Astrocyte (in vitro differentiated cells and primary cell): ENCODE measurements at regions not wholly inside any gene's neighbourhood (a gene's known extent, or its start where the extent isn't known, plus 50 kb on each side); places are given as distances from the start of the nearest gene placed in this dataset.

Experiments used
- DNase-seq: peaks from one replicate; pipeline ENCODE4 v3.0.0-alpha.2; 2010; ENCODE audit warnings: low read depth
- FAIRE-seq: peaks from 2 replicates; lab custom pipeline; 2011; peaks lifted over from hg19 to GRCh38; lab: Jason Lieb, UNC
- H2AFZ ChIP-seq: 2 replicates; pipeline ENCODE4 v1.6.0; 2012; ENCODE audit warnings: low read depth, low read length, inconsistent platforms
- H3K27ac ChIP-seq: 2 replicates; pipeline ENCODE4 v1.5.1; 2011; ENCODE audit warnings: low read depth, low read length, inconsistent platforms
- H3K27me3 ChIP-seq: 2 replicates; pipeline ENCODE4 v1.6.0; 2011; ENCODE audit warnings: low read length, inconsistent platforms; ENCODE audit not compliant: insufficient read depth
- H3K36me3 ChIP-seq: 2 replicates; pipeline ENCODE4 v1.5.1; 2011; ENCODE audit warnings: low read length, inconsistent platforms; ENCODE audit not compliant: insufficient read depth
- H3K4me1 ChIP-seq: 2 replicates; pipeline ENCODE4 v1.5.1; 2011; ENCODE audit warnings: low read length, inconsistent platforms; ENCODE audit not compliant: insufficient read depth
- H3K4me2 ChIP-seq: 2 replicates; pipeline ENCODE4 v1.6.0; 2012; ENCODE audit warnings: low read length, inconsistent platforms
- H3K4me3 ChIP-seq: 2 replicates; pipeline ENCODE4 v1.5.1; 2011; ENCODE audit warnings: low read depth, mild to moderate bottlenecking, low read length, inconsistent platforms; ENCODE audit not compliant: insufficient read depth
- H3K79me2 ChIP-seq: 2 replicates; pipeline ENCODE4 v1.6.0; 2012; ENCODE audit warnings: mild to moderate bottlenecking, low read length, inconsistent platforms; ENCODE audit not compliant: insufficient read depth
- H3K9ac ChIP-seq: 2 replicates; pipeline ENCODE4 v1.6.0; 2012; ENCODE audit warnings: mild to moderate bottlenecking, low read length, inconsistent platforms
- H3K9me3 ChIP-seq: 2 replicates; pipeline ENCODE4 v1.5.1; 2012; ENCODE audit warnings: low read depth, mild to moderate bottlenecking, low read length, inconsistent platforms; ENCODE audit not compliant: insufficient read depth
- H4K20me1 ChIP-seq: 2 replicates; pipeline ENCODE4 v1.6.0; 2012; ENCODE audit warnings: low read length, inconsistent platforms; ENCODE audit not compliant: insufficient read depth
- H3K27ac Mint-ChIP-seq: one replicate; pipeline ENCODE4 v1.8.0; 2021; ENCODE audit warnings: mild to moderate bottlenecking, mixed read lengths; ENCODE audit not compliant: unreplicated experiment
- H3K27me3 Mint-ChIP-seq: one replicate; pipeline ENCODE4 v1.8.0; 2021; ENCODE audit warnings: low read depth, mixed read lengths; ENCODE audit not compliant: unreplicated experiment
- H3K36me3 Mint-ChIP-seq: one replicate; pipeline ENCODE4 v1.8.0; 2021; ENCODE audit warnings: low read depth, mixed read lengths; ENCODE audit not compliant: unreplicated experiment
- H3K4me1 Mint-ChIP-seq: one replicate; pipeline ENCODE4 v1.8.0; 2021; ENCODE audit warnings: low read depth, mixed read lengths; ENCODE audit not compliant: unreplicated experiment
- H3K4me3 Mint-ChIP-seq: one replicate; pipeline ENCODE4 v1.8.0; 2021; ENCODE audit warnings: mild to moderate bottlenecking, moderate library complexity, mixed read lengths; ENCODE audit not compliant: unreplicated experiment
- H3K9me3 Mint-ChIP-seq: one replicate; pipeline ENCODE4 v1.8.0; 2021; ENCODE audit warnings: mild to moderate bottlenecking, mixed read lengths; ENCODE audit not compliant: unreplicated experiment
- EZH2 ChIP-seq: IDR thresholded peaks from 2 replicates; pipeline ENCODE4 v1.6.1; 2012; ENCODE audit warnings: mild to moderate bottlenecking, low read length, inconsistent platforms; ENCODE audit not compliant: insufficient read depth
- TF ChIP-seq, protein P1 (sequence below): IDR thresholded peaks from 2 replicates; pipeline ENCODE4 v1.5.1; 2011; ENCODE audit warnings: low read depth, mild to moderate bottlenecking, inconsistent platforms, low read length, moderate library complexity; ENCODE audit not compliant: insufficient read depth

DNA sequence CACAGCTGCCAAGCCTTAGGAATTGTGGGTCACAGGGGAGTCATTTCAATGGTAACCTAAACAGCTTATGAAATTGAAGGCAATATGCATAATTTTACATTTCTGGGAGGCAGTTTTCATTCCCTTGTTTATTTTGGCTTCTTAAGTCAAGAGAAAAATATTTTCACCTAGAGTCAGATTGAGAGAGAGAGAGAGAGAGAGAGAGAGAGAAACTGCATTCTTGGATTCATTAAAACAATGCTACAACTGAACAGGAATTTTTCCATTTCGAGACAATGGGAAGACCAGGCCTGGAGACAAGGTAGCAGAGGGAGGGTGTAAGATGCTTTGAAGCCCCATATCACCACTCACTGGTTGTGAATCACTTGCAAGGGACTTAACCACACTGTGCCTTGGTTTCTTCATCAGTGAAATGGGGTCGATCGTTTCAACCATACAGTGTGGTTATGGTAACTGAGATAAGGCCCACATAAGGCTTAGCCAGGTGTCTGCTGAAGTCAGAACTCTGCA lies 224.7 kb upstream of the IRX3 start:
- Histone ChIP-seq H2AFZ (no peak overlapping the region), H3K4me1 (peaks cover 23% of the 10 kb centered on the region), H3K36me3 (no peaks in the 10 kb centered on the region), H3K4me3 (no peak overlapping the region), H3K9ac (peak overlapping the region; percentile 28), H3K9me3 (no peaks in the 10 kb centered on the region), H3K27me3 (peaks cover 11% of the 10 kb centered on the region), H4K20me1 (no peaks in the 10 kb centered on the region), H3K4me2 (peak overlapping the region; percentile 70), H3K79me2 (no peaks in the 10 kb centered on the region), H3K27ac (peak overlapping the region; percentile 34)
- Mint-ChIP-seq H3K4me3 (no peak overlapping the region), H3K9me3 (no peaks in the 10 kb centered on the region), H3K27me3 (peaks cover 23% of the 10 kb centered on the region), H3K36me3 (no peaks in the 10 kb centered on the region), H3K4me1 (peaks cover 5% of the 10 kb centered on the region), H3K27ac (no peak overlapping the region)
- FAIRE-seq (peak; percentile 9), DNase-seq (peak; percentile 82)
- TF ChIP-seq, protein P1, sequence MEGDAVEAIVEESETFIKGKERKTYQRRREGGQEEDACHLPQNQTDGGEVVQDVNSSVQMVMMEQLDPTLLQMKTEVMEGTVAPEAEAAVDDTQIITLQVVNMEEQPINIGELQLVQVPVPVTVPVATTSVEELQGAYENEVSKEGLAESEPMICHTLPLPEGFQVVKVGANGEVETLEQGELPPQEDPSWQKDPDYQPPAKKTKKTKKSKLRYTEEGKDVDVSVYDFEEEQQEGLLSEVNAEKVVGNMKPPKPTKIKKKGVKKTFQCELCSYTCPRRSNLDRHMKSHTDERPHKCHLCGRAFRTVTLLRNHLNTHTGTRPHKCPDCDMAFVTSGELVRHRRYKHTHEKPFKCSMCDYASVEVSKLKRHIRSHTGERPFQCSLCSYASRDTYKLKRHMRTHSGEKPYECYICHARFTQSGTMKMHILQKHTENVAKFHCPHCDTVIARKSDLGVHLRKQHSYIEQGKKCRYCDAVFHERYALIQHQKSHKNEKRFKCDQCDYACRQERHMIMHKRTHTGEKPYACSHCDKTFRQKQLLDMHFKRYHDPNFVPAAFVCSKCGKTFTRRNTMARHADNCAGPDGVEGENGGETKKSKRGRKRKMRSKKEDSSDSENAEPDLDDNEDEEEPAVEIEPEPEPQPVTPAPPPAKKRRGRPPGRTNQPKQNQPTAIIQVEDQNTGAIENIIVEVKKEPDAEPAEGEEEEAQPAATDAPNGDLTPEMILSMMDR = no peak
- no peak for TF ChIP-seq EZH2

DNA sequence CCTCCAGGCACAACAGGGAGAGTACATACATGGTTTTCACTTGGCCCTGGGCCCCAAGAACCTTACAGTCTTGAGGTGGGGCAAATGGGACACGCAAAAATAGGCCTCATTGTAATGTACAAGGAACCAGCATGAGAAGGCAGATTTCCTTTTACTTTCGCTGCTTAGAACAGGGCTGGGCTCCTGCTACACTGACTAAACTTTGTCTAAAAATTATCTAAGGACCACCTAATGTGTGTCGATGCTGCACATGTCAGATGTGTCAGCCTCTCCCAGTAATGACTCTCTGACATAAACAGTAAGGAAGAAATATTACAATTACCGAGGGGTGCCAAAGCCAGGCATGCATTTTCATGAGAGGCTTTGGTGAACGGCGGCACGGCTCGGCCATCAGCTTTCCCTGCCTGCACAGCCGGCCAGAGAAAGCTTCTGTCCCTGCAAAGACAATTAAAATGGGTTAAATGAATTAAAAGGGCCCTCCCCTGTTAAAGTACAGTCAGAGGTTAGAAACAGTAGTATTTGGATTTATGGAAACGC lies 224.2 kb upstream of the IRX3 start:
- FAIRE-seq = no peak
- H2AFZ ChIP-seq = no peak overlapping the region
- peak overlapping the region; percentile 34 for H3K27ac ChIP-seq
- H3K4me3 Mint-ChIP-seq = no peak overlapping the region
- TF ChIP-seq, protein P1 = no peak
- no peak for TF ChIP-seq EZH2
- no peak overlapping the region for H3K4me3 ChIP-seq
- no peaks in the 10 kb centered on the region for H3K9me3 Mint-ChIP-seq
- H4K20me1 ChIP-seq = no peaks in the 10 kb centered on the region
- peaks cover 6% of the 10 kb centered on the region for H3K4me1 Mint-ChIP-seq
- no peaks in the 10 kb centered on the region for H3K9me3 ChIP-seq
- no peaks in the 10 kb centered on the region for H3K36me3 ChIP-seq
- DNase-seq = no peak
- H3K79me2 ChIP-seq = no peaks in the 10 kb centered on the region
- no peaks in the 10 kb centered on the region for H3K36me3 Mint-ChIP-seq
- peaks cover 11% of the 10 kb centered on the region for H3K27me3 ChIP-seq
- H3K27ac Mint-ChIP-seq = no peak overlapping the region
- peaks cover 23% of the 10 kb centered on the region for H3K4me1 ChIP-seq
- peaks cover 21% of the 10 kb centered on the region for H3K27me3 Mint-ChIP-seq
- H3K4me2 ChIP-seq = peak overlapping the region; percentile 70
- H3K9ac ChIP-seq = peak overlapping the region; percentile 28

DNA sequence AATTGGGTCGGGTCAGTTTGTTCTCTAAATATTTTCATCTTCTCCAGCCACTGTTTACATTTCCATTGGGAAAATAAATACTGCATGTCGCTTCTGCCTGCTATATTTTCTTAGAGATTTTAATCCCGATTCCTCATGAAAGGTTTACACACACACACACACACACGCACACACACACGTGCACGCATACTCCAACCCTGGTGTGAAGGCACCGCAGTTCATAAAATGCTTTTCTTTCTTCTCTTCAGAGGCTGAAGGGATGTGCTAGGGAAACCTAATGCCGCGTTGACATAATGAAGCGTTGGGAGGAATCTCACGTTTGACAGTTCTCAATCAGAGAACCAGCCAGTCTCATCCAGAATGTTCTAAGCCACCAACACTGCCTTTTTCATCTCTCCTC lies 222.9 kb upstream of the IRX3 start:
- no peak for FAIRE-seq
- peaks cover 23% of the 10 kb centered on the region for H3K4me1 ChIP-seq
- Mint-ChIP-seq H3K4me3 (no peak overlapping the region), H3K4me1 (peaks cover 6% of the 10 kb centered on the region), H3K27me3 (peaks cover 21% of the 10 kb centered on the region), H3K27ac (no peak overlapping the region), H3K9me3 (no peaks in the 10 kb centered on the region), H3K36me3 (no peaks in the 10 kb centered on the region)
- no peaks in the 10 kb centered on the region for H3K9me3 ChIP-seq
- no peak for DNase-seq
- H2AFZ ChIP-seq = no peak overlapping the region
- H3K4me2 ChIP-seq = no peak overlapping the region
- H3K27me3 ChIP-seq = peaks cover 11% of the 10 kb centered on the region
- TF ChIP-seq, protein P1 = no peak
- TF ChIP-seq EZH2 = no peak
- H3K36me3 ChIP-seq = no peaks in the 10 kb centered on the region
- H3K4me3 ChIP-seq = no peak overlapping the region
- no peak overlapping the region for H3K9ac ChIP-seq
- H3K79me2 ChIP-seq = no peaks in the 10 kb centered on the region
- H4K20me1 ChIP-seq = no peaks in the 10 kb centered on the region
- H3K27ac ChIP-seq = no peak overlapping the region
